HG03045 (cell line): ENCODE measurements at regions not wholly inside any gene's neighbourhood (a gene's known extent, or its start where the extent isn't known, plus 50 kb on each side); places are given as distances from the start of the nearest gene placed in this dataset.
"Not testable (repeated sequence)": the region's sequence is repeated elsewhere in the genome, so short reads cannot be mapped to it uniquely, and the experiment has no call there.

Source experiments
- ATAC-seq: cut with Tn5 transposase; IDR thresholded peaks from one replicate; pipeline ENCODE4 v1.9.1; 2021; ENCODE audit warnings: mild to moderate bottlenecking, moderate library complexity; ENCODE audit not compliant: unreplicated experiment

GRCh38 chr2:110292807-110293206 lies 80.5 kb upstream of the MTLN start:
- not testable (repeated sequence) for ATAC-seq

GRCh38 chr2:110291909-110292579 lies 79.7 kb upstream of the MTLN start:
- ATAC-seq = not testable (repeated sequence)

DNA sequence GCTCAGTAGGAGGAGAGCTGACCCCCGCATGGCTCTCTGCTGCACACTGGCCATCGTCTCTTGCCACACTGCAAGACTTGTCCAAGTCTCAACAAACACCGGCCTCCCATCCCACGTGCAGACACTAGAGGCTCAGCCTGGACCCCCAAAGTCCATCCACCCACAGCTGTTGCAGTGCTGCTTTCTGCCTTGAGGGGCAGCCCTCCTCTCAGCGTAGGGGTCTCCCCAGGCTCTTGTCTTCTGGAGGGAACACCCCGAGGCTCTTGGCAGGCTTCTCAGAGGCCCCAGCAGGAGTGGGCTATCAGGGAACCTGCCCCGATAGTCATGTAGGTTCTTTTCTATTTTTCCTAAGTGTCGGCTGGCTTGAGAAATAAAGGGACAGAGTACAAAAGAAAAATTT lies 75.5 kb upstream of the MTLN start:
- ATAC-seq = not testable (repeated sequence)

DNA sequence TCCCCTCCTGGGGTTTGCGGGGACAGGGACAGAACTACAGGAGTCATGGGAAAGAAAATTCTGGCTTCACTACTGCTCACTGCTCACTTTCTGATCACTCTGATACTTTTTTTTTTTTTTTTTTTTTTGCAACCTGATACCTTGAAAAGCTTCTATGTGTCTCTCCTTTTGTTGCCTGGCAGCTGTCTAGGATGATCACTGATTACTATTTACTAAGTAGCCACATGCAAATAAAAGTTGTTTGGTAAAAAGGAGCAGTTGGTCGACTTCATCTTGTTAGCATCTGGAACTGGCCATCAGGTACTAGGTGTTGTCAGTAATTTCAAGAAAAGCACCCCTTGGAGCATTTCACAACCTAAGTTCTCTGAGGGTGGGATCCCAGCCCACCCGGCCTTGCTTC lies 74.9 kb upstream of the MTLN start:
- not testable (repeated sequence) for ATAC-seq

GRCh38 chr2:110285002-110285401 lies 72.7 kb upstream of the MTLN start:
- ATAC-seq = not testable (repeated sequence)

DNA sequence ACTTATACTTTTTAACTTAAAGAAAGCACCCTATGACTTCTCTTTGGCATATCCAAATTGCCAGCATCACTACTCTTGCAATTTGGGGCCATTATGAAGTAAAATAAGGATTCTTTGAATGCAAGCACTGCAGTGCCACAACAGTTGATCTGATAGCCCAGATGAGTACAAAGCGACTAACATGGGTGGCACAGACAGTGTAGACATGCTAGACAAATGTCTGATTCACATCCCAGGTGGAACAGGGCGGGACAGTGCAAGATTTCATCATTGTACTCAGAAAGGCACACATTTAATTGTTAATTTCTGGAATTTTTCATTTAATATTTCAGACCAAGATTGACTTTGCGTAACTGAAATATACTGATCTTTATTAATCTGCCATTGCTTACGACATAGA lies 68.5 kb upstream of the MTLN start:
- not testable (repeated sequence) for ATAC-seq

DNA sequence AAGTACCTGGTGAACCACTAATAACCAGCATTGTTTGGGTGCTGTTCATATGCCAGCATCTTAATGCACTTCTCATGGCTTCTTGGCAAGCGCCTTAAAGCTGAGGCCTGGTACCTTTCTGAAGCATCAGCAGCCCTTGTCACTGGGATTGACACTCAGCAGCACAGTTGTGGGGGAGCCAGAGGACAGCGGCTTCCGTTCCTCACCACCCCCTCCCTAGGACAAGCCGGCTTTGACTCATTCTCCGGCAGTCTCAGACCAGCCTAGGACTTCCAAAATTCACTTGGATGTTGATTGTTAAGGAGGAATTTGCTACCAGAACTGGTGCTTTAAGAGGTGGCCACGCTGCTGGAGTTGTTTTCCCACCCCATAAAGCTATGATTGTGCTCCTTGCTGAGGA lies 64.7 kb upstream of the MTLN start:
- not testable (repeated sequence) for ATAC-seq

DNA sequence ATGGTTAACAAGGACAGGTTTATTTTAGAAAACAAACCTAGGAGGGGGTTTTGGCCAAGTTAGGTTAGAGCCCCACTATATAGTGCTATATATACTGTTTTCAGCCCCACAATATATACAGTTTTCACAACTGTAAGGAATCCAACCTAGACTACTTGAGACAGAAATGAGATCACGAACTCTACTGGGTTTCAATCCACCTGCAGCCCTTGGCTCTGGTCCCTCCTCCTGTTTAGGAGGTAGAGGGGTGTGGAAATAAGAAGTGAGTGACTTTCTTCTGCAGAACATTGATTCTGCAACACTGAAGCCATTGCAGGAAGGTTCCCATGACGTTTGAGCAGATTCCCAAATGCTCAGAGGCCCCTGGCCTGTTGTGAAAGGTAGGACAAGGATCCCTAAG lies 63.7 kb upstream of the MTLN start:
- ATAC-seq = not testable (repeated sequence)

DNA sequence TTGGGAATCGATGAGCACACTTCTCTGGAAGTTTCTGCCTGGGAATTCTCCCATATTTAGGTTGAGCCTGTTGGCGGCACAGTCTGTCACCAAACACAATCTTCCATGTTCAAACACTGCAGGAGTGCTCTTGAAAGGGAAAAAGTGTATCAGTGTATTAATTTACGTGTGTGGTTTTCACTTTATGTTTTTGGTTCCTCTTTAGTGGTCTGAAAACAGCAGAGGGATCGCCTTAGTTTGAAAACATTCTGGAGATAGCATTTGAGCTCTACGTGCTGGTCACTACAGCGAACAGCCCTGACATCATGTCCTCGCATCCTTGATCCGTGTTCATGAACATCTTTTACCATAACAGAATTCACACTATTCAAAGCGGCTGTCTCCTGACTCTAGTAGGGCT lies 57.3 kb upstream of the MTLN start:
- not testable (repeated sequence) for ATAC-seq

GRCh38 chr2:110267828-110268407 lies 55.6 kb upstream of the MTLN start:
- peak; percentile 67 for ATAC-seq

DNA sequence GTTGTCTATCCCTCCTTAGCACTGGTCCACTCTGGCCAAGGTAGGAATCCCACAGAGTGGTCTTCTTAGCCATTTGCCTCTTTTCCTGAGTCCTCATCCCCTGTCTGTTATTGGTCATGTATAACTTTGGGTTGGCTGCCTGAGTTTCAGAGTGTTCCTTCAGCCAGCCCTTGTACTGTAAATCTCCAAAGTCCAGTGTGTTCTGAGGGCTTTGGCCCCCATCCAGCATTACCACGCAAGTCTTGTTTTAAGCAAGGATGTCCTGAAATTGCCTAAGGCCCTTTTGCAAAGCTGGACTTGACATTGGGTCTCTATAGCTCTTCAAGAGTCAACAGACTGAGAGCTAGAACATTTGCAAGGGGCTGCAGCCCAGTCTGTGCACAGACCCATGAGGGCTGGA lies 52.5 kb upstream of the MTLN start:
- not testable (repeated sequence) for ATAC-seq

DNA sequence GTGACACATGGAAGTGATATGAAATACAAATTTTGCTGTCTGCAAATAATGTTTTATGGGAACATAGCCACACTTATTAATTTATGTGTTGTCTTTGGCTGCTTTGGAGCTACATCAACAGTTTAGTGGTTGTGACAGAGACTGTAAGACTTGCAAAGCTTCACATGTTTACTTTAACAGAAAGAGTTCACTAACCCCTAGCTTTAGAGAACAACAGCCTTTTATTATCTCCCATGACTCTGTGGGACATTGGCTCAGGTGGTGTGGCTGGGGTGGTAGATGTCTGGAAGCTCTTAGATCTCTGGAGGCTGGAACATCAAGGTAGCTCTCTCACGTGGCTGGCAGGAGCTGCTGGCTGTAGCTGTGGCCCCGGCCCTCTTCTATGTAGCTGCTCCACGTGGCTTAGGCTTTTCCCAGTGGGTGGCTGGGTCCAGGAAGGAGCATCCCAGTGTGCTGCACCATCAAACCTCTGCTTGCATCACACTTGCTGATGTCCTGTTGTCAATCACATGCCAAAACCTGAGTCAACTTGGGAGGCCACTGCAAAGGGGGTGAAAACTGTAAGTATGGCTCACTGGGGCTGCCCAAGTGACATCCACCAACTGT lies 51.8 kb upstream of the MTLN start:
- not testable (repeated sequence) for ATAC-seq

DNA sequence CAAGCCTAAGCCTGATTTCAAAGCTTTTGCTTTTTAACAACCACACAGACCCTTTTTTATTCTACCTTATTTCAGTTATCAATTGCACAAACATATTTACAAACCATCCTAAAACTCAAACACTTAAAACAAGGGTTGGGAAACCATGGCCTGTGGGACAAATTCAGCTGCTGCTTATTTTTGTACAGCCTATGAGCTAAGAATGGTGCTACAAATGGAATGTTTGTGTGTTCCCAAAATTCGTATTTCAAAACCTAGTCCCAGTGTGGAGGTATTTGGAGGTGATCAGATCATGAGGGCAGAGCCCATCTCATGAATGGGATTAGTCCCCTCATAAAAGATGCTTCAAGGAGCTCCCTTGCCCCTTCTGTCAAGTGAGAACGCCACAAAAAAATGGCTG lies 51.1 kb upstream of the MTLN start:
- not testable (repeated sequence) for ATAC-seq
